ENCODE measurements at regions not wholly inside any gene's neighbourhood (a gene's known extent, or its start where the extent isn't known, plus 50 kb on each side); places are given as distances from the start of the nearest gene placed in this dataset.

GRCh38 chr2:235381261-235381912, 112.5 kb upstream of the AGAP1 start:
- Histone ChIP-seq H3K36me3 (no peaks in the 10 kb centered on the region), H3K4me3 (no peak overlapping the region), H3K27me3 (no peaks in the 10 kb centered on the region), H3K9me3 (no peaks in the 10 kb centered on the region), H3K27ac (no peak overlapping the region), H3K4me1 (no peaks in the 10 kb centered on the region)
- no peak for DNase-seq (ENCODE audit: low spot score)
- TF ChIP-seq CTCF (IDR thresholded peaks at IDR 0.05) = no peak

- no peak for DNase-seq (ENCODE audit: low spot score)
- Histone ChIP-seq H3K9me3 (no peaks in the 10 kb centered on the region), H3K4me1 (no peaks in the 10 kb centered on the region), H3K36me3 (no peaks in the 10 kb centered on the region), H3K4me3 (no peak overlapping the region), H3K27ac (no peak overlapping the region), H3K27me3 (no peaks in the 10 kb centered on the region)
- TF ChIP-seq CTCF (IDR thresholded peaks at IDR 0.05) = no peak
Observed at GRCh38 chr2:235382179-235382578, 111.7 kb upstream of the AGAP1 start.

- H3K27me3 ChIP-seq = no peaks in the 10 kb centered on the region
- no peak for TF ChIP-seq CTCF (IDR thresholded peaks at IDR 0.05)
Observed at GRCh38 chr2:235382601-235383000, 111.2 kb upstream of the AGAP1 start.

GRCh38 chr2:235383272-235383843, 110.5 kb upstream of the AGAP1 start:
- Histone ChIP-seq H3K27ac (no peak overlapping the region), H3K27me3 (no peaks in the 10 kb centered on the region), H3K9me3 (no peaks in the 10 kb centered on the region), H3K4me3 (no peak overlapping the region), H3K36me3 (no peaks in the 10 kb centered on the region), H3K4me1 (no peaks in the 10 kb centered on the region)
- no peak for TF ChIP-seq CTCF (IDR thresholded peaks at IDR 0.05)
- DNase-seq (ENCODE audit: low spot score) = no peak

More at GRCh38 chr2:235382601-235383000, 111.2 kb upstream of the AGAP1 start:
- Histone ChIP-seq H3K27ac (no peak overlapping the region), H3K4me3 (no peak overlapping the region), H3K4me1 (no peaks in the 10 kb centered on the region), H3K36me3 (no peaks in the 10 kb centered on the region), H3K9me3 (no peaks in the 10 kb centered on the region)
- DNase-seq (ENCODE audit: low spot score) = no peak

- DNase-seq (ENCODE audit: low spot score) = no peak
- Histone ChIP-seq H3K9me3 (no peaks in the 10 kb centered on the region), H3K4me3 (no peak overlapping the region), H3K27ac (no peak overlapping the region), H3K27me3 (no peaks in the 10 kb centered on the region), H3K4me1 (no peaks in the 10 kb centered on the region), H3K36me3 (no peaks in the 10 kb centered on the region)
- no peak for TF ChIP-seq CTCF (IDR thresholded peaks at IDR 0.05)
Observed at GRCh38 chr2:235384624-235385023, 109.2 kb upstream of the AGAP1 start.

- H3K27ac ChIP-seq = no peak overlapping the region
- no peaks in the 10 kb centered on the region for H3K36me3 ChIP-seq
- no peaks in the 10 kb centered on the region for H3K9me3 ChIP-seq
- no peak for DNase-seq (ENCODE audit: low spot score)
- no peak for TF ChIP-seq CTCF (IDR thresholded peaks at IDR 0.05)
- peaks cover 0 to 14% of the 10 kb centered on the region in 2 donors for H3K4me1 ChIP-seq
- no peaks in the 10 kb centered on the region for H3K27me3 ChIP-seq
- H3K4me3 ChIP-seq = no peak overlapping the region
Observed at GRCh38 chr2:235389626-235390025, 104.2 kb upstream of the AGAP1 start.

All from right atrium auricular region (tissue), 2 donors.